Immature natural killer cell (primary cell): ENCODE measurements at regions not wholly inside any gene's neighbourhood (a gene's known extent, or its start where the extent isn't known, plus 50 kb on each side); places are given as distances from the start of the nearest gene placed in this dataset.
A peak's percentile ranks its signal among the peaks of the same experiment; 100 is the strongest.
"Not testable (repeated sequence)": the region's sequence is repeated elsewhere in the genome, so short reads cannot be mapped to it uniquely, and the experiment has no call there.

Source experiments
- DNase-seq, 3 donors: peaks; one replicate each; pipeline ENCODE4 v3.0.0; 2022; ENCODE audit warnings: mixed read lengths in 1 of 3
- H3K27ac Mint-ChIP-seq, 6 donors: one replicate each; pipeline ENCODE4 v1.8.0; 2020; ENCODE audit warnings: mixed read lengths in 6 of 6, mild to moderate bottlenecking in 5 of 6, inconsistent platforms in 4 of 6, moderate library complexity in 3 of 6
- H3K27me3 Mint-ChIP-seq, 3 donors: one replicate each; pipeline ENCODE4 v1.8.0; 2020 to 2021; ENCODE audit warnings: low read depth in 3 of 3, mild to moderate bottlenecking in 3 of 3, mixed read lengths in 3 of 3, moderate library complexity in 3 of 3, inconsistent platforms in 1 of 3
- H3K36me3 Mint-ChIP-seq, 3 donors: one replicate each; pipeline ENCODE4 v1.8.0; 2020; ENCODE audit warnings: mixed read lengths in 3 of 3, inconsistent platforms in 2 of 3, mild to moderate bottlenecking in 2 of 3
- H3K4me1 Mint-ChIP-seq, 2 donors: one replicate each; pipeline ENCODE4 v1.8.0; 2020; ENCODE audit warnings: inconsistent platforms in 2 of 2, mild to moderate bottlenecking in 2 of 2, mixed read lengths in 2 of 2, moderate library complexity in 1 of 2
- H3K4me3 Mint-ChIP-seq, 5 donors: one replicate each; pipeline ENCODE4 v1.8.0; 2020; ENCODE audit warnings: mild to moderate bottlenecking in 5 of 5, mixed read lengths in 5 of 5, inconsistent platforms in 3 of 5, moderate library complexity in 3 of 5
- H3K9me3 Mint-ChIP-seq, 6 donors: one replicate each; pipeline ENCODE4 v1.8.0; 2020; ENCODE audit warnings: mild to moderate bottlenecking in 6 of 6, mixed read lengths in 6 of 6, inconsistent platforms in 4 of 6, moderate library complexity in 3 of 6

GRCh38 chr1:176396604-176397395, 66.2 kb upstream of the PAPPA2 start:
- not testable (repeated sequence) for H3K27me3 Mint-ChIP-seq, H3K9me3 Mint-ChIP-seq, H3K27ac Mint-ChIP-seq, H3K4me1 Mint-ChIP-seq, DNase-seq, H3K36me3 Mint-ChIP-seq, H3K4me3 Mint-ChIP-seq

- Mint-ChIP-seq H3K27me3 (peaks cover 0 to 7% (median 4%) of the 10 kb centered on the region in 3 donors), H3K4me3 (no peak overlapping the region), H3K9me3 (peaks cover 0 to 9% (median 0%) of the 10 kb centered on the region in 6 donors), H3K36me3 (no peaks in the 10 kb centered on the region), H3K4me1 (no peaks in the 10 kb centered on the region), H3K27ac (no peak overlapping the region)
- DNase-seq: no peak
Observed at GRCh38 chr1:176391621-176392020, 71.4 kb upstream of the PAPPA2 start.

- Mint-ChIP-seq H3K27ac (no peak overlapping the region), H3K4me1 (no peaks in the 10 kb centered on the region), H3K27me3 (peaks cover 0 to 6% (median 2%) of the 10 kb centered on the region in 3 donors), H3K36me3 (no peaks in the 10 kb centered on the region), H3K9me3 (peaks cover 0 to 7% (median 0%) of the 10 kb centered on the region in 6 donors), H3K4me3 (no peak overlapping the region)
- DNase-seq: no peak
Observed at GRCh38 chr1:176384841-176385240, 78.1 kb upstream of the PAPPA2 start.

DNA sequence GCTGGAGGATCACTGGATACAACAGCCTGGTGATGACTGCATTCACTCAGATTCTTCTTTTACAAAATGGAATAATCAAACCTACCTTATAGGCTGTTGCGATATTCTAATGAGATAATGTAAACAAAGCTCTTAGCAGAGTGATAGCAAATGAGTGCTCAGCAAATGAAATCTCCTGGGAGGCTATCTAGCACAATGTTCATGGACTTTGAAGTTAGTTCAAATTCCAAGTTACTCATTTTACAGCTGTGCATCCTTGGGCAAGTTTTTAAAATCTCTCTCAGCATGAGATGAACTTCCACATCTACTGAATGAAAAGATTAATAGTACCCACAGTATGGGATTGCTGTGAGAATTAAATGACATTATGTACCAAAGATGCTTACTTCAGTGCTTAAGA, 80.8 kb upstream of the PAPPA2 start:
- DNase-seq: no peak
- no peaks in the 10 kb centered on the region for H3K4me1 Mint-ChIP-seq
- H3K4me3 Mint-ChIP-seq: no peak overlapping the region
- H3K36me3 Mint-ChIP-seq: no peaks in the 10 kb centered on the region
- peaks cover 0 to 4% (median 0%) of the 10 kb centered on the region in 6 donors for H3K9me3 Mint-ChIP-seq
- H3K27me3 Mint-ChIP-seq: peaks cover 1 to 4% (median 3%) of the 10 kb centered on the region in 3 donors
- no peak overlapping the region for H3K27ac Mint-ChIP-seq

- Mint-ChIP-seq H3K27ac (no peak overlapping the region), H3K4me1 (no peaks in the 10 kb centered on the region), H3K27me3 (peaks cover 1 to 4% (median 3%) of the 10 kb centered on the region in 3 donors), H3K9me3 (peaks cover 0 to 4% (median 0%) of the 10 kb centered on the region in 6 donors), H3K36me3 (no peaks in the 10 kb centered on the region), H3K4me3 (no peak overlapping the region)
- no peak for DNase-seq
Observed at GRCh38 chr1:176379626-176380339, 83.2 kb upstream of the PAPPA2 start.

GRCh38 chr1:176374967-176375569, 87.9 kb upstream of the PAPPA2 start:
- H3K4me3 Mint-ChIP-seq: no peak overlapping the region
- no peaks in the 10 kb centered on the region for H3K36me3 Mint-ChIP-seq
- no peaks in the 10 kb centered on the region for H3K4me1 Mint-ChIP-seq
- DNase-seq: peak in 2 of 3 donors; percentile 2 to 9
- H3K9me3 Mint-ChIP-seq: peaks cover 0 to 4% (median under 1%) of the 10 kb centered on the region in 6 donors
- H3K27me3 Mint-ChIP-seq: peaks cover 0 to 6% (median 1%) of the 10 kb centered on the region in 3 donors
- no peak overlapping the region for H3K27ac Mint-ChIP-seq

- Mint-ChIP-seq H3K36me3 (no peaks in the 10 kb centered on the region), H3K4me3 (no peak overlapping the region), H3K4me1 (no peaks in the 10 kb centered on the region), H3K9me3 (peaks cover 0 to 7% (median 4%) of the 10 kb centered on the region in 6 donors), H3K27ac (no peak overlapping the region), H3K27me3 (peaks cover 0 to 6% (median 0%) of the 10 kb centered on the region in 3 donors)
- DNase-seq: no peak
Observed at GRCh38 chr1:176364236-176364905, 98.6 kb upstream of the PAPPA2 start.

- not testable (repeated sequence) for H3K27ac Mint-ChIP-seq, H3K27me3 Mint-ChIP-seq, H3K4me3 Mint-ChIP-seq, H3K4me1 Mint-ChIP-seq, H3K36me3 Mint-ChIP-seq, DNase-seq
- peaks cover 0 to 24% (median 15%) of the 10 kb centered on the region in 6 donors for H3K9me3 Mint-ChIP-seq
Observed at GRCh38 chr1:176349135-176349715, 113.8 kb upstream of the PAPPA2 start.

DNA sequence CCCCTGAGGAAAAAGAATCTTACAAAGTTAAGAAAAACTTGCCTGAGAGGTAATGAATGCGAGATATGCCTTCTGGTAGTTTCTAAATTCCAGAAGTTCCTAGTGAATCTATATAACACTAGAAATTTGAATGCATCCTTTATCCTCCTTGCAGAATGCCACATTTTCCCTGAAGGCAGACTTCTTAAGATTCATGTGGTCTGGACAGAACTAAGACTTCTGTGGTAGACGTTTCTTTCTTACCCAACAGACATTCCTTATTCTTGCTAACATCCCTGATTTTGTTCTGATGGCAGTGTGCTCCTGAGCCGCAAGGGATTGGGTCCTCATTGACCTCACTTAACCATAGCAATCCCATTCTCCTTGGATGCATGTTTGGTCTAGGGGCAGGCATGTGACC, 121.3 kb upstream of the PAPPA2 start:
- no peak overlapping the region for H3K4me3 Mint-ChIP-seq
- peaks cover 0 to 7% (median 5%) of the 10 kb centered on the region in 3 donors for H3K27me3 Mint-ChIP-seq
- DNase-seq: no peak
- no peaks in the 10 kb centered on the region for H3K4me1 Mint-ChIP-seq
- H3K36me3 Mint-ChIP-seq: peaks cover 0 to 4% (median 0%) of the 10 kb centered on the region in 3 donors
- H3K27ac Mint-ChIP-seq: no peak overlapping the region
- peaks cover 0 to 25% (median 16%) of the 10 kb centered on the region in 6 donors for H3K9me3 Mint-ChIP-seq

DNA sequence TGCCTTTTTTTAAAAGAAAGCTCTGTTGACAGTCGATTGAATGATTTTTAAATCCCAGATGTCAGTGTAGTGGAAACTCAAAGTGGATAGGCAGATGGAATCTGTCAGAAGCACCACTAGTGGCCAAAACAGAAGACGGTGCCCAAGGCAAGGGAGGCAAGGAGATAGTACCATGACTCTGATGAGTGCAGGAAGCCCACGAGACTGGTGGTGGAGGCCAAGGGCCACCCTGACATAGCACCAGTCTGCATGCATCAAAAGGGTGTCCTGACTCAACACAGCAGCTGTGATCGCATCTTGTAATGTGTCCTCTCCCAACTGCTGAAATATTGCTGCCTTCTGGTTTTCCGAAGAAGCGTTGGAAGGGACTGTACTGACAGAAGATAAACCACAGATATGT, 124.1 kb upstream of the PAPPA2 start:
- no peak for DNase-seq
- no peak overlapping the region for H3K27ac Mint-ChIP-seq
- H3K4me3 Mint-ChIP-seq: no peak overlapping the region
- peaks cover 0 to 7% (median 1%) of the 10 kb centered on the region in 6 donors for H3K9me3 Mint-ChIP-seq
- peaks cover 3 to 7% (median 5%) of the 10 kb centered on the region in 3 donors for H3K27me3 Mint-ChIP-seq
- no peaks in the 10 kb centered on the region for H3K4me1 Mint-ChIP-seq
- no peaks in the 10 kb centered on the region for H3K36me3 Mint-ChIP-seq

- Mint-ChIP-seq H3K4me1 (no peaks in the 10 kb centered on the region), H3K36me3 (no peaks in the 10 kb centered on the region), H3K9me3 (peaks cover 0 to 7% (median 0%) of the 10 kb centered on the region in 6 donors), H3K27me3 (peaks cover under 1 to 4% (median 3%) of the 10 kb centered on the region in 3 donors), H3K4me3 (no peak overlapping the region), H3K27ac (no peak overlapping the region)
- no peak for DNase-seq
Observed at GRCh38 chr1:176330782-176331181, 123.7 kb upstream of the COP1 start.

DNA sequence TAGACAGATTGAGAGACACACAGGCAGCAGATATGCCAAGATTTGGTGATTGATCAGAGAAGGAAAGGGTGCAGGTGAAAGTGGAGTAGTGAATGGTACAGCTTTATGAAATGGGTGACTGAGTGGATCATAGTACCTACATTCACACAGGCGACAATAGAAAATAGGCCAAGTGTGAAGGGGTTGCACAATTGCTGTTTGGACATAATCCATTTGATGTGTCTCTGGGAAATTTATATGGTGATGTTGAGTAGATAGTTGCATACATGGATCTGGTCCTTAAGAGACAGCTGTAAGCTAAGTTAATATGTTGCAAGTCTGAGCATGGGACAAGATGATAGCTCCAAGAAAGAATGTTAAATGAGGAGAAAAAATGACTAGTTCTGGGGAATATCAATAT, 118.6 kb upstream of the COP1 start:
- DNase-seq: no peak
- no peaks in the 10 kb centered on the region for H3K27me3 Mint-ChIP-seq
- H3K27ac Mint-ChIP-seq: no peak overlapping the region
- H3K4me1 Mint-ChIP-seq: no peaks in the 10 kb centered on the region
- H3K36me3 Mint-ChIP-seq: no peaks in the 10 kb centered on the region
- no peak overlapping the region for H3K4me3 Mint-ChIP-seq
- H3K9me3 Mint-ChIP-seq: peaks cover 0 to 7% (median 0%) of the 10 kb centered on the region in 6 donors

- Mint-ChIP-seq H3K27ac (no peak overlapping the region), H3K9me3 (peaks cover 0 to 7% (median 0%) of the 10 kb centered on the region in 6 donors), H3K4me1 (no peaks in the 10 kb centered on the region), H3K36me3 (no peaks in the 10 kb centered on the region), H3K27me3 (no peaks in the 10 kb centered on the region), H3K4me3 (no peak overlapping the region)
- DNase-seq: no peak
Observed at GRCh38 chr1:176323472-176323871, 116.4 kb upstream of the COP1 start.
